Mesendoderm (in vitro differentiated cells): ENCODE measurements at regions not wholly inside any gene's neighbourhood (a gene's known extent, or its start where the extent isn't known, plus 50 kb on each side); places are given as distances from the start of the nearest gene placed in this dataset.

Experiments used
- DNase-seq: peaks from one replicate; pipeline ENCODE4 v3.0.0; 2013
- H2AK5ac ChIP-seq: 2 replicates; pipeline ENCODE4 v1.6.1; 2013; ENCODE audit warnings: low read length, inconsistent platforms
- H2BK120ac ChIP-seq: 2 replicates; pipeline ENCODE4 v1.6.1; 2013; ENCODE audit warnings: low read depth, mild to moderate bottlenecking, low read length, moderate library complexity, mixed read lengths
- H2BK15ac ChIP-seq: replicated peaks from 2 replicates; pipeline ENCODE4 v1.6.1; 2013; ENCODE audit warnings: low read depth, mild to moderate bottlenecking, moderate library complexity
- H2BK5ac ChIP-seq: 2 replicates; pipeline ENCODE4 v1.6.1; 2013; ENCODE audit warnings: low read length, inconsistent platforms
- H3K18ac ChIP-seq: 2 replicates; pipeline ENCODE4 v1.6.1; 2013; ENCODE audit warnings: mild to moderate bottlenecking, low read length, mixed read lengths
- H3K23ac ChIP-seq: one replicate; pipeline ENCODE4 v1.6.1; 2013; ENCODE audit warnings: low read length
- H3K27ac ChIP-seq: 2 replicates; pipeline ENCODE4 v1.5.1; 2013; ENCODE audit warnings: low read depth, mild to moderate bottlenecking, inconsistent platforms, low read length, moderate library complexity
- H3K27me3 ChIP-seq: 2 replicates; pipeline ENCODE4 v1.6.1; 2013; ENCODE audit warnings: low read length, control low read depth, mild to moderate bottlenecking, inconsistent platforms; ENCODE audit not compliant: insufficient read depth, poor library complexity
- H3K36me3 ChIP-seq: 2 replicates; pipeline ENCODE4 v1.6.1; 2013; ENCODE audit warnings: low read length, inconsistent platforms; ENCODE audit not compliant: control insufficient read depth, insufficient read depth
- H3K4ac ChIP-seq: one replicate; pipeline ENCODE4 v1.6.1; 2013; ENCODE audit warnings: low read depth, mild to moderate bottlenecking, low read length, moderate library complexity
- H3K4me1 ChIP-seq: 2 replicates; pipeline ENCODE4 v1.6.1; 2013; ENCODE audit warnings: low read depth, low read length, inconsistent platforms; ENCODE audit not compliant: control insufficient read depth
- H3K4me2 ChIP-seq: 2 replicates; pipeline ENCODE4 v1.6.1; 2013; ENCODE audit warnings: low read length
- H3K4me3 ChIP-seq: 2 replicates; pipeline ENCODE4 v1.5.1; 2013; ENCODE audit warnings: mild to moderate bottlenecking, low read length
- H3K56ac ChIP-seq: one replicate; pipeline ENCODE4 v1.6.1; 2013; ENCODE audit warnings: low read length
- H3K79me1 ChIP-seq: 2 replicates; pipeline ENCODE4 v1.6.1; 2013; ENCODE audit warnings: low read length, inconsistent platforms
- H3K79me2 ChIP-seq: 2 replicates; pipeline ENCODE4 v1.6.1; 2013; ENCODE audit warnings: mild to moderate bottlenecking, low read length; ENCODE audit not compliant: control insufficient read depth, insufficient read depth
- H3K9ac ChIP-seq: 2 replicates; pipeline ENCODE4 v1.6.1; 2013; ENCODE audit warnings: low read length, inconsistent platforms
- H4K5ac ChIP-seq: one replicate; pipeline ENCODE4 v1.6.1; 2013; ENCODE audit warnings: low read length
- H4K8ac ChIP-seq: one replicate; pipeline ENCODE4 v1.6.1; 2013; ENCODE audit warnings: low read depth, mild to moderate bottlenecking, control low read depth, low read length, moderate library complexity
- WGBS: extraction: QIAGEN DNeasy Blood & Tissue Kit; methylation state at CpG from one replicate; pipeline ENCODE4 v1.1.7; 2013; ENCODE audit warnings: low lambda C conversion rate, missing lambda C conversion rate; ENCODE audit not compliant: insufficient coverage; ENCODE audit errors: extremely low coverage; 5-methylcytosine and 5-hydroxymethylcytosine counted together

GRCh38 chr9:82073551-82074543, 85.3 kb downstream of the SPATA31D1 start:
- H3K4me3 ChIP-seq = no peak overlapping the region
- H2BK5ac ChIP-seq = no peak overlapping the region
- WGBS = no CpG with 5 or more reads among the region's 2 CpGs
- no peak overlapping the region for H3K27ac ChIP-seq
- H3K27me3 ChIP-seq = no peaks in the 10 kb centered on the region
- H3K18ac ChIP-seq = no peak overlapping the region
- H3K79me2 ChIP-seq = no peaks in the 10 kb centered on the region
- no peak overlapping the region for H2BK120ac ChIP-seq
- no peak overlapping the region for H3K9ac ChIP-seq
- no peak overlapping the region for H2BK15ac ChIP-seq
- no peaks in the 10 kb centered on the region for H3K79me1 ChIP-seq
- DNase-seq = no peak
- no peak overlapping the region for H3K23ac ChIP-seq
- no peaks in the 10 kb centered on the region for H3K36me3 ChIP-seq
- H3K56ac ChIP-seq = no peak overlapping the region
- H3K4ac ChIP-seq = no peak overlapping the region
- no peak overlapping the region for H4K5ac ChIP-seq
- H3K4me1 ChIP-seq = no peaks in the 10 kb centered on the region
- H2AK5ac ChIP-seq = no peak overlapping the region
- H3K4me2 ChIP-seq = no peak overlapping the region
- no peak overlapping the region for H4K8ac ChIP-seq

GRCh38 chr9:82080265-82080664, 91.7 kb downstream of the SPATA31D1 start:
- Histone ChIP-seq H3K23ac (no peak overlapping the region), H3K56ac (no peak overlapping the region), H3K36me3 (no peaks in the 10 kb centered on the region), H3K4ac (no peak overlapping the region), H3K79me2 (no peaks in the 10 kb centered on the region), H3K4me1 (no peaks in the 10 kb centered on the region), H2AK5ac (no peak overlapping the region), H2BK120ac (no peak overlapping the region), H3K27me3 (no peaks in the 10 kb centered on the region), H2BK15ac (no peak overlapping the region), H3K27ac (no peak overlapping the region), H3K79me1 (no peaks in the 10 kb centered on the region), H4K5ac (no peak overlapping the region), H2BK5ac (no peak overlapping the region), H3K4me3 (no peak overlapping the region), H4K8ac (no peak overlapping the region), H3K18ac (no peak overlapping the region), H3K9ac (no peak overlapping the region), H3K4me2 (no peak overlapping the region)
- no peak for DNase-seq

- DNase-seq = no peak
- no peak overlapping the region for H2AK5ac ChIP-seq
- no peak overlapping the region for H3K18ac ChIP-seq
- H3K79me2 ChIP-seq = no peaks in the 10 kb centered on the region
- H3K4ac ChIP-seq = no peak overlapping the region
- no peaks in the 10 kb centered on the region for H3K4me1 ChIP-seq
- no peak overlapping the region for H4K8ac ChIP-seq
- H3K27ac ChIP-seq = no peak overlapping the region
- H2BK5ac ChIP-seq = no peak overlapping the region
- H3K36me3 ChIP-seq = no peaks in the 10 kb centered on the region
- no peak overlapping the region for H2BK120ac ChIP-seq
- no peak overlapping the region for H3K4me2 ChIP-seq
- H3K56ac ChIP-seq = no peak overlapping the region
- no peaks in the 10 kb centered on the region for H3K79me1 ChIP-seq
- WGBS = no CpG with 5 or more reads among the region's 2 CpGs
- H3K9ac ChIP-seq = no peak overlapping the region
- H3K27me3 ChIP-seq = no peaks in the 10 kb centered on the region
- H3K23ac ChIP-seq = no peak overlapping the region
- H4K5ac ChIP-seq = no peak overlapping the region
- H2BK15ac ChIP-seq = no peak overlapping the region
- no peak overlapping the region for H3K4me3 ChIP-seq
Measured at GRCh38 chr9:82081496-82081895, 92.9 kb downstream of the SPATA31D1 start.

GRCh38 chr9:82082563-82082962, 94.0 kb downstream of the SPATA31D1 start:
- no peaks in the 10 kb centered on the region for H3K4me1 ChIP-seq
- no peak overlapping the region for H3K56ac ChIP-seq
- no peak overlapping the region for H3K27ac ChIP-seq
- H3K9ac ChIP-seq = no peak overlapping the region
- H4K5ac ChIP-seq = no peak overlapping the region
- no peak overlapping the region for H3K4me3 ChIP-seq
- no peak overlapping the region for H3K4me2 ChIP-seq
- H3K27me3 ChIP-seq = no peaks in the 10 kb centered on the region
- no peak overlapping the region for H3K23ac ChIP-seq
- H2BK15ac ChIP-seq = no peak overlapping the region
- H3K36me3 ChIP-seq = no peaks in the 10 kb centered on the region
- H3K79me2 ChIP-seq = no peaks in the 10 kb centered on the region
- H4K8ac ChIP-seq = no peak overlapping the region
- H2BK120ac ChIP-seq = no peak overlapping the region
- H3K4ac ChIP-seq = no peak overlapping the region
- no peak overlapping the region for H3K18ac ChIP-seq
- DNase-seq = no peak
- no peak overlapping the region for H2BK5ac ChIP-seq
- H3K79me1 ChIP-seq = no peaks in the 10 kb centered on the region
- H2AK5ac ChIP-seq = no peak overlapping the region

GRCh38 chr9:82088591-82088990, 100.0 kb downstream of the SPATA31D1 start:
- H3K27ac ChIP-seq = no peak overlapping the region
- H2BK120ac ChIP-seq = no peak overlapping the region
- H3K4me1 ChIP-seq = no peaks in the 10 kb centered on the region
- no peak overlapping the region for H4K5ac ChIP-seq
- DNase-seq = no peak
- H2AK5ac ChIP-seq = no peak overlapping the region
- no peak overlapping the region for H3K4me3 ChIP-seq
- H2BK15ac ChIP-seq = no peak overlapping the region
- H3K27me3 ChIP-seq = no peaks in the 10 kb centered on the region
- no peak overlapping the region for H3K4ac ChIP-seq
- H3K36me3 ChIP-seq = no peaks in the 10 kb centered on the region
- WGBS = no CpG with 5 or more reads among the region's 24 CpGs
- H2BK5ac ChIP-seq = no peak overlapping the region
- no peak overlapping the region for H4K8ac ChIP-seq
- no peak overlapping the region for H3K4me2 ChIP-seq
- H3K9ac ChIP-seq = no peak overlapping the region
- H3K56ac ChIP-seq = no peak overlapping the region
- H3K79me1 ChIP-seq = no peaks in the 10 kb centered on the region
- H3K18ac ChIP-seq = no peak overlapping the region
- H3K23ac ChIP-seq = no peak overlapping the region
- no peaks in the 10 kb centered on the region for H3K79me2 ChIP-seq

- no peak overlapping the region for H3K4me2 ChIP-seq
- H2AK5ac ChIP-seq = no peak overlapping the region
- no peak overlapping the region for H2BK5ac ChIP-seq
- H3K27ac ChIP-seq = no peak overlapping the region
- no CpG with 5 or more reads among the region's 2 CpGs for WGBS
- no peak overlapping the region for H2BK15ac ChIP-seq
- H3K36me3 ChIP-seq = no peaks in the 10 kb centered on the region
- H3K4ac ChIP-seq = no peak overlapping the region
- H3K27me3 ChIP-seq = no peaks in the 10 kb centered on the region
- H3K18ac ChIP-seq = no peak overlapping the region
- H2BK120ac ChIP-seq = no peak overlapping the region
- no peaks in the 10 kb centered on the region for H3K79me1 ChIP-seq
- no peak overlapping the region for H3K23ac ChIP-seq
- DNase-seq = no peak
- no peak overlapping the region for H3K4me3 ChIP-seq
- no peaks in the 10 kb centered on the region for H3K4me1 ChIP-seq
- H3K56ac ChIP-seq = no peak overlapping the region
- no peaks in the 10 kb centered on the region for H3K79me2 ChIP-seq
- no peak overlapping the region for H3K9ac ChIP-seq
- H4K8ac ChIP-seq = no peak overlapping the region
- H4K5ac ChIP-seq = no peak overlapping the region
Measured at GRCh38 chr9:82090046-82090445, 101.5 kb downstream of the SPATA31D1 start.
